ENCODE measurements at regions not wholly inside any gene's neighbourhood (a gene's known extent, or its start where the extent isn't known, plus 50 kb on each side); places are given as distances from the start of the nearest gene placed in this dataset.
A peak's percentile ranks its signal among the peaks of the same experiment; 100 is the strongest.

GRCh38 chr18:26757263-26758019 is 108.1 kb downstream of the AQP4 start (continued):
- TF ChIP-seq FOXC1 (CRISPR knock-in tag; IDR thresholded peaks at IDR 0.05; ENCODE audit: borderline replicate concordance) (no peak), MZF1 (CRISPR knock-in tag; IDR thresholded peaks at IDR 0.05; ENCODE audit: borderline replicate concordance) (no peak), BHLHE40 (IDR thresholded peaks at IDR 0.05; ENCODE audit: low read length) (0 out of 2 replicates have a peak, but pooled peaks have one; percentile 11), JDP2 (CRISPR knock-in tag; IDR thresholded peaks at IDR 0.05; ENCODE audit: borderline replicate concordance) (no peak), ZFX (CRISPR knock-in tag; IDR thresholded peaks at IDR 0.05; ENCODE audit: low read depth) (no peak), ZNF484 (CRISPR knock-in tag; IDR thresholded peaks at IDR 0.05; ENCODE audit: borderline replicate concordance, low read depth) (no peak), MEIS1 (CRISPR knock-in tag; IDR thresholded peaks at IDR 0.05; ENCODE audit: borderline replicate concordance) (no peak), FOXP4 (CRISPR knock-in tag; IDR thresholded peaks at IDR 0.05) (peak; percentile 39), ZNF552 (CRISPR knock-in tag; IDR thresholded peaks at IDR 0.05; ENCODE audit: borderline replicate concordance) (no peak), FOXP1 (IDR thresholded peaks at IDR 0.05) (no peak), FOXP1 (CRISPR knock-in tag; IDR thresholded peaks at IDR 0.05) (peak; percentile 28; the same call in 1 of the 2 replicates), NCOA2 (CRISPR knock-in tag; IDR thresholded peaks at IDR 0.05) (no peak), ZNF670 (CRISPR knock-in tag; IDR thresholded peaks at IDR 0.05; ENCODE audit: borderline replicate concordance) (no peak), CBFB (CRISPR knock-in tag; IDR thresholded peaks at IDR 0.05) (no peak), ZNF644 (CRISPR knock-in tag; IDR thresholded peaks at IDR 0.05; ENCODE audit: low read depth) (no peak), ZNF562 (CRISPR knock-in tag; IDR thresholded peaks at IDR 0.05; ENCODE audit: borderline replicate concordance) (no peak), ZBTB7A (CRISPR knock-in tag; IDR thresholded peaks at IDR 0.05) (no peak), TMF1 (CRISPR knock-in tag; IDR thresholded peaks at IDR 0.05; ENCODE audit: low read depth) (no peak), ZBTB42 (CRISPR knock-in tag; IDR thresholded peaks at IDR 0.05) (no peak), HOMEZ (CRISPR knock-in tag; IDR thresholded peaks at IDR 0.05; ENCODE audit: low read depth) (no peak)
- TF ChIP-seq, protein P1, sequence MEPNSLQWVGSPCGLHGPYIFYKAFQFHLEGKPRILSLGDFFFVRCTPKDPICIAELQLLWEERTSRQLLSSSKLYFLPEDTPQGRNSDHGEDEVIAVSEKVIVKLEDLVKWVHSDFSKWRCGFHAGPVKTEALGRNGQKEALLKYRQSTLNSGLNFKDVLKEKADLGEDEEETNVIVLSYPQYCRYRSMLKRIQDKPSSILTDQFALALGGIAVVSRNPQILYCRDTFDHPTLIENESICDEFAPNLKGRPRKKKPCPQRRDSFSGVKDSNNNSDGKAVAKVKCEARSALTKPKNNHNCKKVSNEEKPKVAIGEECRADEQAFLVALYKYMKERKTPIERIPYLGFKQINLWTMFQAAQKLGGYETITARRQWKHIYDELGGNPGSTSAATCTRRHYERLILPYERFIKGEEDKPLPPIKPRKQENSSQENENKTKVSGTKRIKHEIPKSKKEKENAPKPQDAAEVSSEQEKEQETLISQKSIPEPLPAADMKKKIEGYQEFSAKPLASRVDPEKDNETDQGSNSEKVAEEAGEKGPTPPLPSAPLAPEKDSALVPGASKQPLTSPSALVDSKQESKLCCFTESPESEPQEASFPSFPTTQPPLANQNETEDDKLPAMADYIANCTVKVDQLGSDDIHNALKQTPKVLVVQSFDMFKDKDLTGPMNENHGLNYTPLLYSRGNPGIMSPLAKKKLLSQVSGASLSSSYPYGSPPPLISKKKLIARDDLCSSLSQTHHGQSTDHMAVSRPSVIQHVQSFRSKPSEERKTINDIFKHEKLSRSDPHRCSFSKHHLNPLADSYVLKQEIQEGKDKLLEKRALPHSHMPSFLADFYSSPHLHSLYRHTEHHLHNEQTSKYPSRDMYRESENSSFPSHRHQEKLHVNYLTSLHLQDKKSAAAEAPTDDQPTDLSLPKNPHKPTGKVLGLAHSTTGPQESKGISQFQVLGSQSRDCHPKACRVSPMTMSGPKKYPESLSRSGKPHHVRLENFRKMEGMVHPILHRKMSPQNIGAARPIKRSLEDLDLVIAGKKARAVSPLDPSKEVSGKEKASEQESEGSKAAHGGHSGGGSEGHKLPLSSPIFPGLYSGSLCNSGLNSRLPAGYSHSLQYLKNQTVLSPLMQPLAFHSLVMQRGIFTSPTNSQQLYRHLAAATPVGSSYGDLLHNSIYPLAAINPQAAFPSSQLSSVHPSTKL (CRISPR knock-in tag; IDR thresholded peaks at IDR 0.05): 0 out of 2 replicates have a peak, but pooled peaks have one; percentile 13
